Activated CD8-positive, alpha-beta memory T cell treated with anti-CD3 and anti-CD28 coated beads, Interleukin-2, amount 50 U/mL, for 48 hours (primary cell): ENCODE measurements at regions not wholly inside any gene's neighbourhood (a gene's known extent, or its start where the extent isn't known, plus 50 kb on each side); places are given as distances from the start of the nearest gene placed in this dataset.

Experiments
- DNase-seq: peaks from one replicate; pipeline ENCODE4 v3.0.0-alpha.2; 2020

DNA sequence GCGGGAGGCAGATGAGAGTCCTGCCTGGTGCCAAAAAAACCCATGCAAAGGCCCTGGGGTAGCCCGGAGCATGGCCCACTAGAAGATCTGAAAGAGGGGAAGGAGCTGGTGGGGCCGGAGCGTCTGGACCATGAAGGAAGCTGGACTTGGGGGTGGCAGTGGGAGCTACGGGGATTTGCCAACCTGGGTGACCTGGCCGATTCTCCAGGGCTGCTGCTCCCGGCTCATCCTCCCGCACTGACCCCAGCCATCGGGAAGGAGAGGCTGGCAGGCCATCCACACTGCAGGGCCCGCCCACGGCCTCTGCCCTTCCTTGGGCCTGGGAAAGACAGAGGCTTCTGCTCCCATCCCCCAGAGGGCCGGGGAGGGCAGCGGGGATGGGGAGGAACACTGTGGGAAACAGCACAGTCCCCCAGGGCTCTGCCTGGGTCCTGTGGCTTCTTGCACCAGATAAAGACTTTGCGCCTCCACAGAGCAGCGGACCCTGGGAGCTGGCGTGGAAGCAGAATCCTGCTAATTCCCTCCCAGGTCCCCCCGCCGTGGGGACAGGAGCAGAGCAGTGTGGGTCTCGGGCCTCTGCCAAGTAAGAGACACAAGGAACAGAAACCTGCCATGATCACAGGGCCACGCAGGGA lies 87.1 kb upstream of the LINC01488 start:
- DNase-seq = no peak

DNA sequence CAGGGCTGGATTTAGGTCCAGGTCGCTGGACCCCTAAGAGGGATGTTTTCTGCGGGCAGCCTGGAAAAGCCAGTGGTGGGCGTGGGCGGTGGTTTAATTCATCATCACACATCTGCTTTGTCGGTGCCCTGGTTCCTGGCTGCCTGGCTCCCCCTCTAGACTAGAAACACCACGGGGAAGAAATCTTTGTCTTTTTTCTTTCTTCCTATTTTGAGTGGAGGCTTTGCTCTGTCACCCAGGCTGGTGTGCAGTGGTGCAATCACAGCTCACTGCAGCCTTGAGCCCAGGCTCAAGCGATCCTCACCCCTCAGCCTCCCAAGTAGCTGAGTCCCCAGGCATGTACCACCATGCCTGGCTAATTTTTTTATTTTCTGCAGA lies 86.6 kb upstream of the LINC01488 start:
- DNase-seq = no peak

DNA sequence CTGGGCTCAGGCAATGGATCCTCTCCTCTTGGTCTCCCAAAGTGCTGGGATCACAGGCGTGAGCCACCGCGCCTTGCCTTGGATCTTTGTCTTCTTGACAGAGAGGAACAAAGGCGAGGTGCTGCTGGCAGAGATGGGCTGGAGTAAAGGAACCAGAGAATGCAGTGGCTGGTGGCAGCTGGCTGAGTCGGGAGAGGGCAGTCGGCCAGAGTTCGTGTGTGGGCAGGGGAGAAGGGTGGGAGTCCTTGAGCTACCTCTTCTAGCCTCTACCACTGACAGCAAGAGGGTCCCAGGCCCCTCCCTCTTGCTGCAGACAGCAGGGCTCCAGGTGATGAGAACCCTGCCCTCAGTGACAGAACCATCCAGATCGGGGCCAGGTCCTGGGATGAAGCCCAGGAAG lies 86.2 kb upstream of the LINC01488 start:
- no peak for DNase-seq

DNA sequence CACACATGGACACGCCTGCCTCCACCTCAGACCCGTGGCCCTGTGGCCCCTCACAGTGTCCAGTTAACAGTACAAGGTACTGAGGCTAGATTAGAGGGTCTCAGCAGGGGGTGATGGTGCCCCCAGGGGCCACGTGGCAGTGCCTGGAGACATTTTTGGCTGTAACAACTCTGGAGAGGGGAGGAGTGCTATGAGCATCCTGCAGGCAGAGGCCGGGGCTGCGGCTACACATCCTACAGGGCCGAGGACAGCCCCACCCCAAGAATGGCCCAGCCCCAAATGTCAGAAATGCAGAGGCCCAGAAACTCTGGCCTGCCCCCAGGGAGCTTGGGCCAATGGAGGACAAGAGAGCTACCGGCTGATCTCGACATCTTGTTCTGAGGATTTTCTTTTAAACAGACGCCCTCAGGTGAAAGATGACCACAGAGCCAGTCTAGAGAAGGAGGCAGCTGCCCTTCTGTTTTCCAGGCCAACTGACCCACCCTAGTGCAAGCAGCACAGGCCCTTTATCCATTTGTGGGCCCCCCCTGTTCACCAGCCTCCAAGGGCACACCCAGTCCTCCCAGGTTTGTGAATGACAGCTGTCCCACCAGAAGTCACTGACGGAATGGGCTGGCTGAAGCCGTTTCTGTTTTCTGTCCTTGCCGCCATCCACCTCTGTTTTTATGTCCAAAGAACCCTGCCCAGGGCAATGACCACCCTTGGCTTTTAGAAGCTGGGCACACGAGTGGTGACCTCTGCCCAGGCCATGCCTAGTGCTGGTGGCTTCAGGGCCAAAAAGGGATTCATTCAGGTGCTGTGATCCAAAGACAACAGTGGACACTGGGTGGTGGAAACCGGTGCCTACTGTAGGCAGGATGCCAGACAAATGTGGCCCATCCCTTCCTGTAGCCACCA lies 85.2 kb upstream of the LINC01488 start:
- DNase-seq = no peak

DNA sequence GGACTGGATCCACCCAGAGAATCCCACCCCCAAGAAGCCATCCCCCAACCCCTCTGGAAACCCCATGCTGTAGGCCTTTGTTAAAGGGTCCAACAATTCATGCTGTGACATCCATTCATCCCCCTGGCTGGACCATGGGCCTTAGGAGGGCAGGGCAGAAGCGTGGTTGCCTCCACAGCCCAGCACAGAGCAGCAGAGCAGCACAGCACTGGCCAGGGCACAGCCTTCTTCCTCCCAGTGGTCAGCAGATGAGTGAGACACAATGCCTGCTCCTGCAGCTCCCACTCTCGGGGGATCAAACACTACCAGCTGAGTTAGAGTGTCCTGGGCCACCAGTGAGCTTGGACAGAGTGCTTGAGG lies 84.5 kb upstream of the LINC01488 start:
- DNase-seq = no peak

DNA sequence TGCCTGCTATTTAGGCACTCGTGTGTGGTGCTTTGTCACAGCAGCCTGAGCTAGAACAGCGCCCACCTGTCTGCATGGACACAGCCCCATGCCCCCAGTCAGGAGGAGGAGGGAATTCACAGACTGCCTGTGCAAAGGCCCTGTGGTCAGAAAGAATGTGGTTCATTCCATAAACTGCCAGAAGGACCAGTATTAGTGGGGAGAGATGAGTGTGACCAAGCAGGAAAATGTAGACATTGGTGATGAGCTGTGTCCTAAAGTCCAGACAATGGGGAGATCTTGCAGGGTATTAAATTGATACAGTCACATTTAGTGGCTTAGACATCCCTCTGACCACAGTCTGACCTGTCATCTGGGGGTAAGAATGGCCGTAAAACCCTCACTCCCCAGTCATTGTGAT lies 83.7 kb upstream of the LINC01488 start:
- no peak for DNase-seq

DNA sequence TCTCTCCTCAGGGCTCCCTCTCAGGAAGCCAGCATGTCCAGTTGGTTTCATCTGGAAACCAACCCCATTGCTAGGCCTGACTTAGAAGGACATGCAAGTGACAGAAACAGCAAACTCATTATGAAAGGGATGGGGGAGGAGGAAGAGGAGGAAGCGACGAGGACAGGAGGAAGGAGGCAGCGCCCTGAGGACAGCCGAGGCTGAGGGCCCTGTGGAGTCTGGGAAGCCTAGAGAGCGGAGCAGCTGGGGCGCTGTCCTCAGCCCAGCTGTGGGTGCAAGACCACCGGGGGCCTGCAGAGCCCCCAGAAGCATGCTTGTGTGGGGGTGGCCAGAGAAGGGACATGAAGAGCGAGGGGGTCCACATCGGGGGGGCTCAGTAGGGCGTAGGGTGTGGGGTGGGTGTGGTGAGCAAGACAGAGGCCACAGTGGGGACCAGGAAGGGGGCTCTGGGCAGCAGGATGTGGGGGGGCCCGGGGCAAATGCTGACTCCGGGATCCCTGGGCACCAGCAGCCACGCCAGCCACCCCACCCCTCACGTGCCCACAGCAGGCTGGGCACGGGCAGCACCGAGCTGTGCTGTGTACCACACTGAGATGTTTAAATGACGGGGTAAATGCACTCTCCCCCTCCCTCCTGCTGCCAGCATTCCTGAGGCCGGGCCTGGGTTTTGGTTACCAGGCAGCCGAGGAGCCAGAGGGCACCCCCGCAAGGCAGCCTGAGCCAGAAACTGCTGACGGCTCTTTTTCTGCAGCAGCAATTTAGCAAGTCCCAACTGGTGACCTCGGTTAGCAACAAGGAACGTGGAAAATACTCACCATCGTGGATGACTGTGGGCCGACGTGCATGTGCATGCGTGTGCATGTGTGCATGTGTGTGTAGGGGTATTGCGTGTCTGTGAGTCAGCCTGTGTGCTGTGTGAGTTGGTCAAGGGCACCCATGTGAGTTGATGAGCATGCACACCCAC lies 82.7 kb upstream of the LINC01488 start:
- no peak for DNase-seq

DNA sequence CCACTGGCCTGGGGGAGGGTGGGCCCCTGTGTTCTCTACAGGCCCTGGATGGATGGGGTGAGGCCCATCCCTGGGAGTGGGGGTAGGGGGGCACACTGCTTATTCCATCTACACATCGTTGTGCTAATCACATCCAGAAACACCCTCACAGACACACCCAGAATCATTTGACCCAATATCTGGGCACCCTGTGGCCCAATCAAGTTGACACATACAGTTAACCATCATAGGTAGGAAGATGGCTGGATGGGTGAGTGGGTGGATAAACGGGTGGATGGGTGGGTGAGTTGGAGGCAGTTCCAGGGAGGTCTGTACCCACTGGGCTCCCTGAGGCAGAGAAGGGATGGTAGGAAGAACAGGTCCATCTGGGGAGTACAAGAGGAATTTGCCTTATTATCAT lies 81.3 kb upstream of the LINC01488 start:
- no peak for DNase-seq

DNA sequence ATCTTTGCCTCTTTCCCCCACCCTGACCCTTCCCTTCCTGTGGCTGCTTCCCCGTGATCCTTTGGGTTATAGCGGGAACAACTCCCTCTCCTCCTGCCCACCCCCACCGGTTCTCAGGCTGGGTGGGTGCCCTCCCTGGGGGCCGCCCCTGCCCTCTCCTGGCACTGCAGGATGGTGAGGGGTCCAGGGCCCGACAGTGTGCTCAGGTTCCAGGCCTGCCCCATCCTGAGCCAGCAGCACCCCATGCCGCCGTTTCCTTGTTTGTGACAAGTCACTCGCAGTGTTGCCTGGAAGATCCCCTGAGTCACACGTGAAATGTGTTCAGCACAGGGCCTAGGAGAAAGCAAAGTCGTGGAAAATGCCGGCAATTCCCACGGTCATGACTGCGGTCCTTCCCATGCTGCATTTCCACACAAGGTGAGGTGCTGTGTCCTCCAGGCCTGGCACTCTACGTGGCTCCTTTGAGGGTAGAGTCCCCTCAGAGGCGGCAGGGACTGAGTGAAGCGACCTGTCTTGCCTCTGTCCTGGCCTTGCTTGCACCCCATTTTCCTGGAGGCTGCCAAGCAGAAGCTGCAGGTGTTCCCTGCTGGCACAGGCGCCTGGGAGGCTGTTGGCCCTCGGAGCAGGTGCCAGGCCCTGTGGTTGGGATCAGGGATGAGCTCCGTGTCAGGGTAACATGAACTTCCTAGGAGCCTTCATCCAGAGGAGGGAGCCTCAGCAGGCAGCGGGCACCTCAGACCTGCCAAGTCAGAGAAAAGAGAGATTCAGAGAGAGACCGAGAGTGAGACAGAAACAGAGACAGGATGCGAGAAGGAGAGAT lies 80.5 kb upstream of the LINC01488 start:
- DNase-seq = no peak

DNA sequence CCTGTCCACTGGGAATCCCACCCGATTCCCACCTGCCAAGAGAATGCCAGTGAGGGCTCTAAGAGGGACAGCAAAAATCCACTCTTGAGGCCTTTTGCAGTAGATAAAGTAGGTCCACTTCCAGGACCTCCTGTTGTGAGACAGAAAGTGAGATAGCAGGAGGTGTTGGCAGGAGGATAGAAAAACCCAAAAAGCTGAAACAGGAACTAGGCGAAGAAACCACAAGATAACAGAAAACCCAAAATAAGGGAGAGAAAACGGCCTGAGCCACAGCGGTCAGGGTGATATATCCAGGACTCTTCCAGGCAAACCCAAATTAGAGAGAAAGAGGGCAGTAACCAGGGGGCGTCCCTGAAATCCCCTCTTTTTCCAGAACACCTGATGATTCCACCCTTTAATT lies 79.7 kb upstream of the LINC01488 start:
- DNase-seq = no peak

DNA sequence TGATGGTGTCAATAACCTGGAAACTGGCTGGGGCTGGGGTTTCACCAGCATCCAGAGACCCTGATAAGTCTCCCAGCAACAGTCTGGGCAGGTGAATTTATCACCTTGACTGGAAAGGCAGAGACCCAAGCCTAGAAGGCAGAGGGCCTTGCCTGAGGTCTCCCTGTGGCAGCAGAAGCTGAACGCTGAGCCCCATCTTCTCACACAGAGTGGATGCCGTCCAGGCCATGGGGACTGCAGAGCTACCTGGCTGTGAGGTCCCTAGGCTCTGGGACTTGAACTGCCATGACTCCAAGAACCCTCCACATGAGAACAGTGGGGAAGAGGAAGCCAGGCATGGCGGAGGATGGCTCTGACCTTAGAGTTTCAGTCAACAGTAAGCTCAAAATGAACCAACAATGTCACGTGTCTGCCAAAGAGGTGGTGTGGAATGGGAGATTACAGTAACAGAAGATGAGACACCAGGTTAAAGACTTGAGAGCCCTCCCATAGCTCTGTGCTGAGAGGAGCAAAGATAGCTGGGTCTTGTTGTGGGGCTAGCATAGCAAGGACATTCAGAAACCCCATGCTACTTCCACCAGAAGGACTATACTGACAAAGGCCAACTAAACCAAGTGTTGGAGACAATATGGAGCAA lies 79.1 kb upstream of the LINC01488 start:
- no peak for DNase-seq

DNA sequence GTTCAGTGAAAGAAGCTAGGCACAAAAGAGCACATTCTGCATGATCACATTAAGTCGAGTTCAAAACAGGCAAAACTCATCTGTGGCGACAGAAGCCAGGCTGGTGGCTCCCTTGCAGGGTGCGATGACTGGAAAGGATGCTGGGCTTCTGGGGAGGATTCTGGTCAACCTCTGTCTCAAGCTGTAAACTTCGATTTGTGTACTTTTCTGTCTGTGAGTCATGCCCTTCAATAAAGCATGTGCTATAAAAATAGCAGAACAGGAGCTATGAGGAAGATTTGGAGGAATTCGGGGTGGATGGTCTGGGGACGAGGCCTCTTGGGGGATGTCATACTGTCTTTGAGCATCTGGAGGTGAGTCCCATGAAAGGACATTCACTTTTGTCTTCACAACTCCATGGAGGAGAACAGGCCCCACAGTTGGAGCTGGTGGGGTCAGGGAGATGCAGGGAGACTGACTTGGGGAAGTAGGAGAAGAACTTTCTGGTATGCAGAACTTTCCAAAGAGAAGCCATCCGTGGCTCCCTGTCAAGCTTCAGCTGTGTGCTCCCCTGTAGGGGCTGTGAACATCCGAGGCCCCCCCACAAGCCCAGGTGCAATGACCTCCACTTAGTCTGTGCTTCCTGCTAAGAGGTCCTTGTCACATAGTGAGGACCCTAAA lies 77.8 kb upstream of the LINC01488 start:
- no peak for DNase-seq

DNA sequence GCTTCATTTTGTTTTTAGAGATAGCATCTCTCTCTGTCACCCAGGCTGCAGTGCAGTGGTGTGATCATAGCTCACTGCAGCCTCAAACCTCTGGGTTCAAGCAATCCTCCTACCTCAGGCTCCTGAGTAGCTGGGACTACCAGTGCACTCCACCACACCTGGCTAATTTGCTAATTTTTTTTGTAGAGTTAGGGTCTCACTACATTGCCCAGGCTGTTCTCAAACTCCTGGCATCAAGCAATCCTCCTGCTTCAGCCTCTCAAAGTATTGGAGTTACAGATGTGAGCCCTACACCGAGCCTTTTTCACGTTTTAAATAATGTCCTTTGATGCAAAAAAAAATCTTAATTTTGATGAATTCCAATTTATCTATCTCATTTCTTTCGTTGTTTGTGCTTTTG lies 75.4 kb upstream of the LINC01488 start:
- no peak for DNase-seq

DNA sequence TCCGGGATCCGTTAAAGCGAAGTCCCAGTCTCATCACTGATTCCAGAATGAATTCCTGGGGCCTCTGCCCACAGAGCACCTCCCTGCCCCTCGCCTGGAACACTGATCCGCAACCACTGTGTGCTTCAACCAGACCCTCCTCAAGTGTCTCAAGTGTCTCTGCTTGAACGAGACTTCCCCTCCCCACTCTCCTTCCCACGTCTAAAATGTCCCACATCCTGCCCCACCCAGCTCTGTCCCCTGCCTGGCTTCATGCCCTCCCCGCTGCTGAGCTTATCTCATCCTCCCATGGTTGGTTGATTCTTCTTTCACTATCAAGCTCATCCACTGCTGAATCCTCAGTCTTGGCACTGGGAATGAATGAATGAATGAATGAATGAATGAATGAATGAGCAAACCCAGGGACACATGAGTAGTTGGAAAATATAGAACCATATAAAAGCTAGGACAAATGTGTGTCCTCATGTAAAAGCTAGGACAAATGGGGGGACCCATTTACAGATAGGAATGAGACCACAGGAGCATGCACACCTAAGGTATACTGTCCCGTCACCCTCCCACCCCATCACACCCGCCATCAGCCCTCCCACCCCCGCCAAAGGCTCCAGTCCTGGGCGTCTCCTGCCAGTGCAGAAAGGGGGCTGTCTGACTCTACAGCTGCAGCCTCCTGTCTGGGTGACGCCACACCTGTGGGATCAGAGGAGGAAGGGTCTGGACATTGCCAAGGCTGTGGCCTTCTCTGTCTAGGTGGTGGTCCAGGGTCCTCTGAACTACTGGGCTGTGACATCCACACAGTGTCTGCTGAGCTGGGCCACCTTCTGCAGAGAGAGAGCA lies 71.4 kb upstream of the LINC01488 start:
- DNase-seq = no peak

DNA sequence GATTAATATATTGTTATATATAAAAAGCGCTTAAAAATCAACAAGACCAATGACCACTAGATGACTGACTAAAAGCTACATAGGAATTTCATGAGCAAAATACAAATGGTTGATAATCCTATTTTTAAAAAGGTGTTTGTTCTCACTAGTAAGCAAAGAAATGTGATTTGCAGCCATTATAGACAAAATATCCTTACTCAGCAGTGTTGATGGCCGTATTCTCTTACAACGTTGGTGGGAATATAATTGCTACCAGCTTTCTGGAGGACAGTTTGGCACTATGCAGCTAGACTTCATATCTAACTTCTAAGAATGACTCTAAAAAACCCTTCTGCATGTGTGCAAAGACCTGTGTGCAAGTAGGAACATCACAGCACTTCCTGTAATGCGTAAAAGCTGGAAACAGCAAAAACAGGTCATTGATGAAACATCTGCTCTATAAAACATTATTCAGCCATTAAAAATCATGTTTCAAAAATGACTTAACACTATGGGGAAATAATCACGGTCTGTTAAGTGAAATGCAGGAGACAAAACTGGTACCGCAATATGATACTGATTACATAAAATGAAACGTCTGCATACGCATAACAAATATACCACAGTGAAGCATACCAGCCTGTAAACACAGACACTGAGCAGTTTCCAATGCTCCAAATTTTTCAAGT lies 70.1 kb upstream of the LINC01488 start:
- DNase-seq = no peak

DNA sequence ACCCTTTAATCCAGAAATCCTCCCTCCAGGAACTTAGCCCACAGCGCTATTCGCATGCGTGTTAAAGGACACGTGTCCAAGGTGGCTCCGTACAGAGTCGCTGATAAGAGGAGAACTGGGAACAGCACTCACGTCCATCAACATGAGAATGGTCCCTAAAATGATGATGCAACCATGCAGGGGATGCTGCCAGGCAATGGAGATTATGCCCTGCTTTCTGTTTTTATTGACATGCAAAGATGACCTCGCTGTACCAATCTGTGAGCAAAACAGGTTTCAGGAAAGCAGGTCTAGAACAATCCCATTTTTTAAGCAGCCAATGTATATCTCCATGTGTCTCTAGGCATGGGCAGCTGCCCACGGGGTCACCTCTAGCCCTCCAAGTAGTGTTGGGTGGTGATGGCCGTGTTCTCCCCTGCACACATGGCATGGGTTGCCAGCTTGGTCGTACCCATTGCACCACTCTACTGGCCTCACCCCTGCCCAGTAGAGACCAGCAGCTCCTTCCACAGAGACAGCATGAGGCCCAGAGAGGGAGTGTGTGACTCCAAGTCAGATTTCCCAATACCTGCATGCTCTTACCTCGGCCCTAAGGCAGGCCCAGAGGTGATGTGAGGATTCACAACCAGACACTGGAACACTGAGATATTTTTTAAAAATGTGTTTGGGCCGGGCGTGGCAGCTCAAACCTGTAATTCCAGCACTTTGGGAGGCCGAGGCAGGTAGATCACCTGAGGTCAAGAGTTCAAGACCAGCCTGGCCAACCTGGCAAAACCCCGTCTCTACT lies 68.3 kb upstream of the LINC01488 start:
- no peak for DNase-seq

DNA sequence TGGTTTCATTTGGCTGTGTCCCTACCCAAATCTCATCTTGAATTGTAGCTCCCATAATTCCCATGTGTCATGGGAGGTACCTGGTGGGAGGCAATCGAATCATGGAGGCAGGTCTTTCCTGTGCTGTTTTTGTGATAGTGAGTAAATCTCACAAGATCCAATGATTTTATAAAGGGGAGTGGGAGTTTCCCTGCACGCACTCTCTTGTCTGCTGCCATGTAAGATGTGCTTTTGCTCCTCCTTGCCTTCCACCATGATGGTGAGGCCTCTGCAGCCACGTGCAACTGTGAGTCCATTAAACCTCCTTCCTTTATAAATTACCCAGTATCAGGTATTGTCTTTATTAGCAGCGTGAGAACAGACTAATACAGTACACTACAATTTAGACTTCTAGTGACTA lies 67.5 kb upstream of the LINC01488 start:
- no peak for DNase-seq

DNA sequence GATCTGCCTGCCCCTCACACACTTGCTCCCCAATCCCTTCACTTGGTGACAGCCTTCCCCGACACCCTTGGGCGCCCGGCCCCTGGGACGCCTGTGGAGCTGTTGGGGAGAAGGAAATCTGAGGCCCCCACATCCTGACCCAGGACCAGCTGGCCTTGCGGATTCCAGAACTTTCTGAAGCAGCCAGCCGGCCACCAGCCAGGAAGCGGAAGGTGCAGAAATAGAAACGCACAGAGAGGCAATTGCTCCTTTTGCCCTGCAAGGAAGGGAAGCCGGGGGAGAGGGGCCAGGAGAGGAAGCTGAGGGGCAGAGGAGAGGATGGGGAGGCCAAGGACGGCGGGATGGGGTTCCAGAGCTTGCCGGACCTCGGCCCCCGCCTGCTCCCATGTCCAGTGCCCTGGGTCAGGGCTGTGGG lies 66.7 kb upstream of the LINC01488 start:
- DNase-seq = no peak
